Caco-2 (cell line): ENCODE measurements at regions not wholly inside any gene's neighbourhood (a gene's known extent, or its start where the extent isn't known, plus 50 kb on each side); places are given as distances from the start of the nearest gene placed in this dataset.
"Not testable (repeated sequence)": the region's sequence is repeated elsewhere in the genome, so short reads cannot be mapped to it uniquely, and the experiment has no call there.

ENCODE experiments used
- BruUV-seq: library from RNA; stranded (reverse); fragments of 400-500 nt; replicated peaks from 2 replicates; lab custom pipeline; 2021; lab: Mats Ljungman, UMichigan
- CTCF ChIA-PET: fragments of 300-600 bp; sonication (Branson Sonifier 250); formaldehyde crosslinking; loops from one replicate; lab custom pipeline; 2022; ENCODE audit warnings: antibody characterized with exemption; lab: Charles Lee
- POLR2A ChIA-PET: fragments of 300-600 bp; sonication (Branson Sonifier 250); formaldehyde crosslinking; loops from one replicate; lab custom pipeline; 2022; ENCODE audit warnings: antibody characterized with exemption; lab: Charles Lee
- DNase-seq, 2 experiments: peaks; one replicate each; pipeline versions ENCODE4 v3.0.0 to v3.0.0-alpha.2; 2020 to 2022
- H3K27me3 ChIP-seq: replicated peaks from 2 replicates; pipeline ENCODE4 v1.6.0; 2011; ENCODE audit warnings: low read length; ENCODE audit not compliant: control insufficient read depth, insufficient read depth
- H3K36me3 ChIP-seq: 2 replicates; pipeline ENCODE4 v1.5.1; 2011; ENCODE audit warnings: low read length; ENCODE audit not compliant: control insufficient read depth, insufficient read depth
- H3K4me1 ChIP-seq: fragments of 250-450 bp; sonication (Bioruptor Pico); 2 replicates; pipeline ENCODE4 v1.5.1; 2020; ENCODE audit warnings: mild to moderate bottlenecking
- H3K4me3 ChIP-seq: 2 replicates; pipeline ENCODE4 v1.5.1; 2011; ENCODE audit warnings: low read depth, mild to moderate bottlenecking, control low read depth, low read length
- H3K9me3 ChIP-seq: fragments of 250-450 bp; sonication (Bioruptor Pico); 2 replicates; pipeline ENCODE4 v1.5.1; 2020; ENCODE audit warnings: mild to moderate bottlenecking, moderate library complexity
- H3K27ac Mint-ChIP-seq: one replicate; pipeline ENCODE4 v1.8.0; 2022; ENCODE audit warnings: mixed read lengths; ENCODE audit not compliant: unreplicated experiment
- H3K27me3 Mint-ChIP-seq: one replicate; pipeline ENCODE4 v1.8.0; 2022; ENCODE audit warnings: mixed read lengths; ENCODE audit not compliant: insufficient read depth, unreplicated experiment
- H3K36me3 Mint-ChIP-seq: one replicate; pipeline ENCODE4 v1.8.0; 2022; ENCODE audit warnings: mild to moderate bottlenecking, mixed read lengths; ENCODE audit not compliant: insufficient read depth, unreplicated experiment
- H3K4me1 Mint-ChIP-seq: one replicate; pipeline ENCODE4 v1.8.0; 2022; ENCODE audit warnings: low read depth, mixed read lengths; ENCODE audit not compliant: unreplicated experiment
- H3K4me3 Mint-ChIP-seq: one replicate; pipeline ENCODE4 v1.8.0; 2022; ENCODE audit warnings: mild to moderate bottlenecking, moderate library complexity, mixed read lengths; ENCODE audit not compliant: unreplicated experiment
- H3K9me3 Mint-ChIP-seq: one replicate; pipeline ENCODE4 v1.8.0; 2022; ENCODE audit warnings: mixed read lengths; ENCODE audit not compliant: unreplicated experiment
- CTCF ChIP-seq, 2 experiments: fragments of 200-600 bp in 1 of 2; IDR thresholded peaks; 1 replicate in 1 of 2; 2 replicates in 1 of 2; pipeline versions ENCODE4 v1.5.1 to v1.8.0; 2011 to 2022; ENCODE audit warnings: antibody characterized with exemption in 1 of 2, control low read depth in 1 of 2, inconsistent platforms in 1 of 2, low read depth in 1 of 2, low read length in 1 of 2, mild to moderate bottlenecking in 1 of 2, moderate library complexity in 1 of 2; ENCODE audit not compliant: insufficient read depth in 1 of 2, severe bottlenecking in 1 of 2, unreplicated experiment in 1 of 2
- intact Hi-C: fragments of 100-400 bp; cut with micrococcal nuclease; formaldehyde crosslinking; loops from one replicate; pipeline ENCODE4 v1.10.0; 2022; ENCODE audit not compliant: unreplicated experiment

- no peak for TF ChIP-seq CTCF (IDR thresholded peaks at IDR 0.05; ENCODE audit: insufficient read depth in 1 of 2, low read depth in 1 of 2, low read length in 1 of 2, severe bottlenecking in 1 of 2, unreplicated experiment in 1 of 2)
- DNase-seq = no peak
- Mint-ChIP-seq H3K9me3 (no peaks in the 10 kb centered on the region), H3K27ac (no peak overlapping the region), H3K36me3 (no peaks in the 10 kb centered on the region), H3K4me3 (no peak overlapping the region), H3K4me1 (no peaks in the 10 kb centered on the region), H3K27me3 (peaks cover 3% of the 10 kb centered on the region)
- H3K4me3 ChIP-seq = no peak overlapping the region
- ChIA-PET POLR2A (no interaction called here), CTCF (no interaction called here)
- H3K27me3 ChIP-seq = no peaks in the 10 kb centered on the region
- intact Hi-C loops = no loop called here
- H3K9me3 ChIP-seq = no peaks in the 10 kb centered on the region
- H3K4me1 ChIP-seq = no peaks in the 10 kb centered on the region
- no TSS peak for BruUV-seq
- no peaks in the 10 kb centered on the region for H3K36me3 ChIP-seq
These were observed 595.9 kb downstream of the CENPC start for GRCh38 chr4:66949419-66949818.

- Mint-ChIP-seq H3K27me3 (peaks cover 11% of the 10 kb centered on the region), H3K4me3 (no peak overlapping the region), H3K4me1 (no peaks in the 10 kb centered on the region), H3K9me3 (no peaks in the 10 kb centered on the region), H3K27ac (no peak overlapping the region), H3K36me3 (no peaks in the 10 kb centered on the region)
- CTCF ChIA-PET = no interaction called here
- no peak for DNase-seq
- no peaks in the 10 kb centered on the region for H3K9me3 ChIP-seq
- H3K4me3 ChIP-seq = no peak overlapping the region
- no TSS peak for BruUV-seq
- H3K4me1 ChIP-seq = no peaks in the 10 kb centered on the region
- POLR2A ChIA-PET = no interaction called here
- no peaks in the 10 kb centered on the region for H3K36me3 ChIP-seq
- H3K27me3 ChIP-seq = no peaks in the 10 kb centered on the region
- no peak for TF ChIP-seq CTCF (IDR thresholded peaks at IDR 0.05; ENCODE audit: insufficient read depth in 1 of 2, low read depth in 1 of 2, low read length in 1 of 2, severe bottlenecking in 1 of 2, unreplicated experiment in 1 of 2)
- intact Hi-C loops = no loop called here
These were observed 598.5 kb downstream of the CENPC start for GRCh38 chr4:66946761-66947160.

GRCh38 chr4:66943112-66943511 is 602.2 kb downstream of the CENPC start:
- no peak for TF ChIP-seq CTCF (IDR thresholded peaks at IDR 0.05; ENCODE audit: insufficient read depth in 1 of 2, low read depth in 1 of 2, low read length in 1 of 2, severe bottlenecking in 1 of 2, unreplicated experiment in 1 of 2)
- ChIA-PET CTCF (no interaction called here), POLR2A (no interaction called here)
- no peaks in the 10 kb centered on the region for H3K9me3 ChIP-seq
- no peaks in the 10 kb centered on the region for H3K4me1 Mint-ChIP-seq
- no peaks in the 10 kb centered on the region for H3K36me3 ChIP-seq
- H3K4me1 ChIP-seq = no peaks in the 10 kb centered on the region
- peaks cover 11% of the 10 kb centered on the region for H3K27me3 Mint-ChIP-seq
- H3K27me3 ChIP-seq = no peaks in the 10 kb centered on the region
- intact Hi-C loops = no loop called here
- H3K36me3 Mint-ChIP-seq = no peaks in the 10 kb centered on the region
- DNase-seq = no peak
- H3K9me3 Mint-ChIP-seq = no peaks in the 10 kb centered on the region
- no peak overlapping the region for H3K27ac Mint-ChIP-seq
- no peak overlapping the region for H3K4me3 ChIP-seq
- no peak overlapping the region for H3K4me3 Mint-ChIP-seq
- BruUV-seq = no TSS peak

GRCh38 chr4:66931981-66932380 is 613.3 kb downstream of the CENPC start:
- DNase-seq, H3K4me3 Mint-ChIP-seq, BruUV-seq, CTCF ChIA-PET, H3K4me3 ChIP-seq, H3K27me3 ChIP-seq, H3K36me3 ChIP-seq, H3K4me1 ChIP-seq, H3K27me3 Mint-ChIP-seq, POLR2A ChIA-PET, H3K4me1 Mint-ChIP-seq, intact Hi-C loops, H3K9me3 Mint-ChIP-seq, H3K36me3 Mint-ChIP-seq, H3K9me3 ChIP-seq, H3K27ac Mint-ChIP-seq: not testable (repeated sequence)
